Parathyroid adenoma (tissue), 2 donors: ENCODE measurements at regions not wholly inside any gene's neighbourhood (a gene's known extent, or its start where the extent isn't known, plus 50 kb on each side); places are given as distances from the start of the nearest gene placed in this dataset.

Source experiments
- H2AFZ ChIP-seq: fragments of 300-600 bp; sonication (generic); one replicate; pipeline ENCODE4 v1.7.0; 2017; ENCODE audit warnings: antibody characterized with exemption, mild to moderate bottlenecking
- H3K27ac ChIP-seq: fragments of 300-600 bp; sonication (generic); one replicate; pipeline ENCODE4 v1.7.0; 2017
- H3K27me3 ChIP-seq: fragments of 300-600 bp; sonication (generic); one replicate; pipeline ENCODE4 v1.7.0; 2017; ENCODE audit warnings: low read length; ENCODE audit not compliant: control insufficient read depth, insufficient read depth
- H3K36me3 ChIP-seq: fragments of 300-600 bp; sonication (generic); one replicate; pipeline ENCODE4 v1.7.0; 2017; ENCODE audit warnings: low read length; ENCODE audit not compliant: control insufficient read depth, insufficient read depth
- H3K4me1 ChIP-seq: fragments of 300-600 bp; sonication (generic); one replicate; pipeline ENCODE4 v1.7.0; 2017; ENCODE audit warnings: control low read depth
- H3K4me2 ChIP-seq: fragments of 300-600 bp; sonication (generic); one replicate; pipeline ENCODE4 v1.7.0; 2017; ENCODE audit warnings: low read length
- H3K4me3 ChIP-seq: fragments of 300-600 bp; sonication (generic); one replicate; pipeline ENCODE4 v1.7.0; 2017; ENCODE audit warnings: low read depth, low read length
- H3K79me2 ChIP-seq: fragments of 300-600 bp; sonication (generic); one replicate; pipeline ENCODE4 v1.7.0; 2017; ENCODE audit warnings: control low read depth
- H3K9ac ChIP-seq: fragments of 300-600 bp; sonication (generic); one replicate; pipeline ENCODE4 v1.7.0; 2017; ENCODE audit warnings: mild to moderate bottlenecking
- H3K9me3 ChIP-seq: fragments of 300-600 bp; sonication (generic); one replicate; pipeline ENCODE4 v1.7.0; 2017; ENCODE audit warnings: low read length; ENCODE audit not compliant: control insufficient read depth
- CTCF ChIP-seq: fragments of 300-600 bp; sonication (generic); IDR thresholded peaks from one replicate; pipeline ENCODE4 v1.7.0; 2017; ENCODE audit warnings: antibody characterized with exemption, mild to moderate bottlenecking
- donor health status: primary hyperparathyroidism.

- Histone ChIP-seq H3K36me3 (no peaks in the 10 kb centered on the region), H3K27me3 (no peaks in the 10 kb centered on the region), H3K9ac (no peak overlapping the region), H2AFZ (no peak overlapping the region), H3K27ac (no peak overlapping the region), H3K4me1 (no peaks in the 10 kb centered on the region), H3K4me3 (no peak overlapping the region), H3K9me3 (no peaks in the 10 kb centered on the region), H3K79me2 (no peaks in the 10 kb centered on the region), H3K4me2 (no peak overlapping the region)
- TF ChIP-seq CTCF, result no peak
These were observed 940.4 kb downstream of the KCNJ2 start for GRCh38 chr17:71109697-71110096.

- H3K9ac ChIP-seq, result no peak overlapping the region
- H3K4me1 ChIP-seq, result no peaks in the 10 kb centered on the region
- H3K27ac ChIP-seq, result no peak overlapping the region
- TF ChIP-seq CTCF, result no peak
- no peaks in the 10 kb centered on the region for H3K27me3 ChIP-seq
- no peaks in the 10 kb centered on the region for H3K9me3 ChIP-seq
- no peak overlapping the region for H3K4me3 ChIP-seq
- no peaks in the 10 kb centered on the region for H3K79me2 ChIP-seq
- no peak overlapping the region for H2AFZ ChIP-seq
- H3K4me2 ChIP-seq, result no peak overlapping the region
- no peaks in the 10 kb centered on the region for H3K36me3 ChIP-seq
These were observed 941.0 kb downstream of the KCNJ2 start for GRCh38 chr17:71110326-71110725.

- Histone ChIP-seq H2AFZ (no peak overlapping the region), H3K27me3 (no peaks in the 10 kb centered on the region), H3K79me2 (no peaks in the 10 kb centered on the region), H3K9ac (no peak overlapping the region), H3K4me2 (no peak overlapping the region), H3K27ac (no peak overlapping the region), H3K4me3 (no peak overlapping the region), H3K9me3 (no peaks in the 10 kb centered on the region), H3K36me3 (no peaks in the 10 kb centered on the region), H3K4me1 (no peaks in the 10 kb centered on the region)
- no peak for TF ChIP-seq CTCF
These were observed 942.1 kb downstream of the KCNJ2 start for GRCh38 chr17:71111460-71111859.

- Histone ChIP-seq H3K9me3 (no peaks in the 10 kb centered on the region), H3K4me2 (no peak overlapping the region), H3K4me1 (no peaks in the 10 kb centered on the region), H3K27ac (no peak overlapping the region), H3K27me3 (no peaks in the 10 kb centered on the region), H3K79me2 (no peaks in the 10 kb centered on the region), H3K36me3 (no peaks in the 10 kb centered on the region), H3K9ac (no peak overlapping the region), H3K4me3 (no peak overlapping the region), H2AFZ (no peak overlapping the region)
- TF ChIP-seq CTCF, result no peak
These were observed 942.6 kb downstream of the KCNJ2 start for GRCh38 chr17:71111934-71112333.

GRCh38 chr17:71113347-71113746 lies 944.0 kb downstream of the KCNJ2 start:
- Histone ChIP-seq H3K4me3 (no peak overlapping the region), H3K4me2 (no peak overlapping the region), H3K4me1 (no peaks in the 10 kb centered on the region), H2AFZ (no peak overlapping the region), H3K27ac (no peak overlapping the region), H3K9ac (no peak overlapping the region), H3K9me3 (no peaks in the 10 kb centered on the region), H3K36me3 (no peaks in the 10 kb centered on the region), H3K27me3 (no peaks in the 10 kb centered on the region), H3K79me2 (no peaks in the 10 kb centered on the region)
- no peak for TF ChIP-seq CTCF
